Tibial nerve (tissue), 4 donors: ENCODE measurements at regions not wholly inside any gene's neighbourhood (a gene's known extent, or its start where the extent isn't known, plus 50 kb on each side); places are given as distances from the start of the nearest gene placed in this dataset.

Source experiments
- DNase-seq, 2 donors: peaks; one replicate each; pipeline ENCODE4 v3.0.0-alpha.2; 2019; ENCODE audit warnings: low spot score in 2 of 2
- H3K27ac ChIP-seq, 4 donors: fragments of 200-600 bp; sonication (generic) in 3 of 4; one replicate each; pipeline ENCODE4 v1.5.1; 2017 to 2019; ENCODE audit warnings: mild to moderate bottlenecking in 1 of 4
- H3K27me3 ChIP-seq, 2 donors: fragments of 200-600 bp; sonication (generic) in 1 of 2; one replicate each; pipeline versions ENCODE4 v1.5.1 to v1.6.0; 2017 to 2019
- H3K36me3 ChIP-seq, 3 donors: fragments of 200-600 bp; sonication (generic); one replicate each; pipeline ENCODE4 v1.5.1; 2018 to 2019
- H3K4me1 ChIP-seq, 4 donors: fragments of 200-600 bp; sonication (generic) in 3 of 4; one replicate each; pipeline ENCODE4 v1.5.1; 2017 to 2019
- H3K4me3 ChIP-seq, 4 donors: fragments of 200-600 bp; sonication (generic) in 3 of 4; one replicate each; pipeline ENCODE4 v1.5.1; 2017 to 2019; ENCODE audit warnings: mild to moderate bottlenecking in 1 of 4, moderate library complexity in 1 of 4
- H3K9me3 ChIP-seq, 4 donors: fragments of 200-600 bp; sonication (generic) in 3 of 4; one replicate each; pipeline ENCODE4 v1.5.1; 2017 to 2019
- EP300 ChIP-seq, 2 donors: sonication (generic); formaldehyde crosslinking; IDR thresholded peaks; one replicate each; pipeline ENCODE4 v1.6.1; 2017; ENCODE audit warnings: antibody characterized with exemption in 2 of 2, mild to moderate bottlenecking in 1 of 2
- POLR2A ChIP-seq, 2 donors: fragments of 450-650 bp; IDR thresholded peaks; one replicate each; pipeline ENCODE4 v1.6.1; 2017; ENCODE audit warnings: antibody characterized with exemption in 2 of 2, mild to moderate bottlenecking in 2 of 2, moderate library complexity in 2 of 2
- WGBS, 2 donors: methylation state at CpG; one replicate each; pipeline ENCODE4 v1.1.5; 2018; 5-methylcytosine and 5-hydroxymethylcytosine counted together
- TF ChIP-seq, protein P1 (sequence below), 5 experiments: fragments of 200-600 bp in 3 of 5; fragments of 450-650 bp in 2 of 5; sonication (generic) in 3 of 5; IDR thresholded peaks; one replicate each; pipeline ENCODE4 v1.5.1; 2016 to 2019; ENCODE audit warnings: antibody characterized with exemption in 5 of 5, mild to moderate bottlenecking in 3 of 5, moderate library complexity in 2 of 5

- WGBS, 2 donors: 89% methylated on average over 6 of the region's 6 CpGs
- Histone ChIP-seq H3K27me3 (no peaks in the 10 kb centered on the region), H3K4me1 (no peaks in the 10 kb centered on the region), H3K36me3 (no peaks in the 10 kb centered on the region), H3K4me3 (no peak overlapping the region), H3K9me3 (no peaks in the 10 kb centered on the region), H3K27ac (no peak overlapping the region)
- no peak for DNase-seq
- TF ChIP-seq POLR2A (IDR thresholded peaks at IDR 0.05) (no peak), EP300 (IDR thresholded peaks at IDR 0.05) (no peak)
- TF ChIP-seq, protein P1, sequence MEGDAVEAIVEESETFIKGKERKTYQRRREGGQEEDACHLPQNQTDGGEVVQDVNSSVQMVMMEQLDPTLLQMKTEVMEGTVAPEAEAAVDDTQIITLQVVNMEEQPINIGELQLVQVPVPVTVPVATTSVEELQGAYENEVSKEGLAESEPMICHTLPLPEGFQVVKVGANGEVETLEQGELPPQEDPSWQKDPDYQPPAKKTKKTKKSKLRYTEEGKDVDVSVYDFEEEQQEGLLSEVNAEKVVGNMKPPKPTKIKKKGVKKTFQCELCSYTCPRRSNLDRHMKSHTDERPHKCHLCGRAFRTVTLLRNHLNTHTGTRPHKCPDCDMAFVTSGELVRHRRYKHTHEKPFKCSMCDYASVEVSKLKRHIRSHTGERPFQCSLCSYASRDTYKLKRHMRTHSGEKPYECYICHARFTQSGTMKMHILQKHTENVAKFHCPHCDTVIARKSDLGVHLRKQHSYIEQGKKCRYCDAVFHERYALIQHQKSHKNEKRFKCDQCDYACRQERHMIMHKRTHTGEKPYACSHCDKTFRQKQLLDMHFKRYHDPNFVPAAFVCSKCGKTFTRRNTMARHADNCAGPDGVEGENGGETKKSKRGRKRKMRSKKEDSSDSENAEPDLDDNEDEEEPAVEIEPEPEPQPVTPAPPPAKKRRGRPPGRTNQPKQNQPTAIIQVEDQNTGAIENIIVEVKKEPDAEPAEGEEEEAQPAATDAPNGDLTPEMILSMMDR (IDR thresholded peaks at IDR 0.05): no peak
Measured at GRCh38 chr13:34571716-34572115, 370.4 kb upstream of the NBEA start.

- TF ChIP-seq EP300 (IDR thresholded peaks at IDR 0.05) (no peak), POLR2A (IDR thresholded peaks at IDR 0.05) (no peak)
- TF ChIP-seq, protein P1 (IDR thresholded peaks at IDR 0.05): no peak
- Histone ChIP-seq H3K9me3 (no peaks in the 10 kb centered on the region), H3K4me1 (no peaks in the 10 kb centered on the region), H3K4me3 (no peak overlapping the region), H3K27me3 (no peaks in the 10 kb centered on the region), H3K36me3 (no peaks in the 10 kb centered on the region), H3K27ac (no peak overlapping the region)
- 93 to 95% methylated on average over 1 of the region's 1 CpG for WGBS, 2 donors
- DNase-seq: no peak
Measured at GRCh38 chr13:34577051-34577450, 365.0 kb upstream of the NBEA start.

DNA sequence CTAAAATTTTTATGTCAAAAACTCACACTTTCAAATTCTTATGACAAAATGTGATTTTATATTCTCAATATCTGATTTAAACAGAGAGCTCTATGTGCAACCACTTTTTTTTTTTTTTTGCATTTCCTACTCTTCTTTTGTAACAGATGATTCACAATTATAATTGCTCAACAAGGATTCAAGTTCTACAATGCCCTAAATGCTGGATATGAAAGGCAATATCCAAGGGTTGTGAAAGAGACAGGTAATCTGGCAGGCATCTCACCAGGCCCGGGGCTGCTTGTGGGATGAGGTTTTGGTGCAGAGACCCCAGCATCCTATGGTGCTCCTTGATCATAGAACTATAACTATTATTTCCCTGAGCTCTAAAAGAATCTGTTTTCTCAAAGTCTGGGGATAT, 363.6 kb upstream of the NBEA start:
- TF ChIP-seq EP300 (IDR thresholded peaks at IDR 0.05): no peak
- no peak for TF ChIP-seq POLR2A (IDR thresholded peaks at IDR 0.05)
- TF ChIP-seq, protein P1 (IDR thresholded peaks at IDR 0.05): no peak
- DNase-seq: no peak

DNA sequence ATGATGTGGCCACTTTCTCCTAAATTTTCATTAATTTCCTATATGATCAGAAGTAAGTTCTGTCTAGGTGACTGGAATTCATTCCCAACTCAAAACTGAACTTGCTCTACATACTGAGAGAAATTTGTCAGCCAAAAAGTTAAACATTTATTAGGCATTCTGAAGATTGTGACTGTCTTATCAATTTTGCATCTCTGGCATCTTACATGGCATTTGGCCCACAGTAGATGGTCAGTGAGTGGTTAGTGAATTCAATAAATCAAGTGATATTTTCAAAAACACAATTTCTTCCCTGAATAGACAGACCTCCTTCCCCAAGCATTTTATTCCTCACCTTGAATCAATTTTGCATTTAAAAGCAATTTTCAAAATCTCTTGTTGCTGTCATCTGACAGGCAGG, 363.2 kb upstream of the NBEA start:
- no peak overlapping the region for H3K27ac ChIP-seq
- H3K4me1 ChIP-seq: no peaks in the 10 kb centered on the region
- TF ChIP-seq, protein P1 (IDR thresholded peaks at IDR 0.05): no peak
- TF ChIP-seq POLR2A (IDR thresholded peaks at IDR 0.05) (no peak), EP300 (IDR thresholded peaks at IDR 0.05) (no peak)
- no peaks in the 10 kb centered on the region for H3K9me3 ChIP-seq
- no peak overlapping the region for H3K4me3 ChIP-seq
- H3K36me3 ChIP-seq: no peaks in the 10 kb centered on the region
- no peaks in the 10 kb centered on the region for H3K27me3 ChIP-seq
- DNase-seq: no peak

More for the DNA sequence above, 363.6 kb upstream of the NBEA start:
- H3K36me3 ChIP-seq: no peaks in the 10 kb centered on the region
- H3K27ac ChIP-seq: no peak overlapping the region
- no peak overlapping the region for H3K4me3 ChIP-seq
- H3K9me3 ChIP-seq: no peaks in the 10 kb centered on the region
- no peaks in the 10 kb centered on the region for H3K4me1 ChIP-seq
- H3K27me3 ChIP-seq: no peaks in the 10 kb centered on the region
- WGBS, 2 donors: 79 to 100% methylated on average over 1 of the region's 1 CpG

GRCh38 chr13:34583181-34583580, 358.9 kb upstream of the NBEA start:
- H3K4me3 ChIP-seq: no peak overlapping the region
- 38 to 40% methylated on average over 1 of the region's 1 CpG for WGBS, 2 donors
- H3K36me3 ChIP-seq: no peaks in the 10 kb centered on the region
- no peak overlapping the region for H3K27ac ChIP-seq
- DNase-seq: no peak
- no peaks in the 10 kb centered on the region for H3K4me1 ChIP-seq
- no peaks in the 10 kb centered on the region for H3K27me3 ChIP-seq
- TF ChIP-seq POLR2A (IDR thresholded peaks at IDR 0.05) (no peak), EP300 (IDR thresholded peaks at IDR 0.05) (no peak)
- TF ChIP-seq, protein P1 (IDR thresholded peaks at IDR 0.05): no peak
- no peaks in the 10 kb centered on the region for H3K9me3 ChIP-seq
